ENCODE measurements at regions not wholly inside any gene's neighbourhood (a gene's known extent, or its start where the extent isn't known, plus 50 kb on each side); places are given as distances from the start of the nearest gene placed in this dataset.

DNA sequence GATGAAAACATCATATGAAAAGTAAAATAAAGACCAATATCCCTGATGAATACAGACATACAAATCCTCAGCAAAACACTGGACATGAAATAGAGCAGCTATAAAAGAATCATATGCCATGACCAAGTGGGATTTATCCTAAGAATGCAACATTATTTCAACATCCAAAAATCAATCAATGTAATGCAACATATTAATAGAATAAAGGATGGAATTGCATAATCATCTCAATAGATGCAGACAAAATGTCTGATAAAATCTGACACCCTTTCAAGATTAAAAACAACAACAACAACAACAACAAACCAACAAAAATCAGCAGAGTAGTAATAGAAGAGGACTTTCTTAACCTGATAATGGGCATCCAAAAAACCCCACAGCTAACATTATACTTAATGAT is 63.8 kb upstream of the IL1R1 start:
- DNase-seq (ENCODE audit: low spot score) = no peak

DNA sequence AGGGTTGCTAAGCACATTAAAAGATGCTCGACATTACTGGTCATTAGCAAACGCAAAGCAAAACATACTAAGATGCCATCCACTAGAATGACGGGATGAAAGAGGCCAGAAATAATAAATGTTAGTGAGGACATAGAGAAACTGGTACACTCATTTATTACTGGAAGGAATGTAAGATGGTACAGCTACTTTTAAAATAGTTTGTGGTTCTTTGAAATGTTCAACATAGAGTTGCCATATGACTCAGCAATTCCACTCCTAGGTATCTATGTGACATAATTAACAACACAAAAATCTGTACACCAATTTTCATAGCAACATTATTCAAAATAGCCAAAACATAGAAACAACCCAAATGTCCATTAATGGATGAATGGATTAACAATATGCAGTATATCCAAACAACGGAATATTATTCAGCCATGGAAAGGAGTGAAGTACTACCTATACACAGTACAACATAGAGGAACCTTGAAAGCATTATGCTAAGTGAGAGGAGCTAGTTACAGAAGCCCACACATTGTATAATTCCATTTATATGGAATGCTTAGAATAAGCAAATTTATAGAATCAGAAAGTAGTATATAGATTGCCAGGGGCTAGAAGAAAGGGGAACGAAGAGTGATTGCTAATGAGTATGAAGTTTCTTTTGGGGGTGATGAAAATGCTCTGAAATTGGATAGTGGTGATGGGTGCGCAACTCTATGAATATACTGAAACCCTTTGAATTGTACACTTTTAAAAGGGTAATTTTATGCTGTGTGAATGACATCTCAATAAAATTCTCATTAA is 61.9 kb upstream of the IL1R1 start:
- no peak for DNase-seq (ENCODE audit: low spot score)

DNA sequence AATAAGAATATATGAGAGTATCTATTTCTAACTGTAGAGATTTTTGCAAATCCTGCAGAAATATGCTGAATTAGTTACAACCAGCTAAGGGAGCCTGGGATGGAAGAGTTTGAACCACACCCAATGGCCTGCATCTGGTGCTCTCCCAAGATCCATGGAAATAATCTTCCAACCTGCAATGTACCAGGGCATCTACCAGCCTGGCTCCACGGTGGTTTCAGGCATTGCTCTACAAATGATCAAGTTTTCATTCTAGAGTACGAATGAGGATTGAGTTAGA is 61.4 kb upstream of the IL1R1 start:
- DNase-seq (ENCODE audit: low spot score) = no peak

DNA sequence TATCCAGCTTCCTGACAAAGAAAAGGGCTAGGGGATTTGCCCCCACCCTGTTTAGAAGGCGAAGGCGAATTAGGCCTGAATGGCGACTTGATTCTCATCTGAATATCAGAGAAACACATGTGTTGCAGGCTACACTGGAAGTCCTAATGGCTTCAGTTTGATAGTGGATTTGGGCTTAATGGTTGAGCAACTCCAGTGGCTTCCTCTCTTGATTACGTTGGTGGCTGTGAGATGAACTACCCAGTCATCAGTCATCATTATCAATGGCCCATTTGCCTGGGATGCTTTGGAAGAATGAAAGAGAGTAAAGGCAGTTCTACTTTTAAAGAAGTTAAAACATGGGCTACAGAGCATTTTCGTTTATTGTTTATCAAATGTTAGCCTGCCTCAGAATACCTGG is 60.9 kb upstream of the IL1R1 start:
- DNase-seq (ENCODE audit: low spot score) = no peak

DNA sequence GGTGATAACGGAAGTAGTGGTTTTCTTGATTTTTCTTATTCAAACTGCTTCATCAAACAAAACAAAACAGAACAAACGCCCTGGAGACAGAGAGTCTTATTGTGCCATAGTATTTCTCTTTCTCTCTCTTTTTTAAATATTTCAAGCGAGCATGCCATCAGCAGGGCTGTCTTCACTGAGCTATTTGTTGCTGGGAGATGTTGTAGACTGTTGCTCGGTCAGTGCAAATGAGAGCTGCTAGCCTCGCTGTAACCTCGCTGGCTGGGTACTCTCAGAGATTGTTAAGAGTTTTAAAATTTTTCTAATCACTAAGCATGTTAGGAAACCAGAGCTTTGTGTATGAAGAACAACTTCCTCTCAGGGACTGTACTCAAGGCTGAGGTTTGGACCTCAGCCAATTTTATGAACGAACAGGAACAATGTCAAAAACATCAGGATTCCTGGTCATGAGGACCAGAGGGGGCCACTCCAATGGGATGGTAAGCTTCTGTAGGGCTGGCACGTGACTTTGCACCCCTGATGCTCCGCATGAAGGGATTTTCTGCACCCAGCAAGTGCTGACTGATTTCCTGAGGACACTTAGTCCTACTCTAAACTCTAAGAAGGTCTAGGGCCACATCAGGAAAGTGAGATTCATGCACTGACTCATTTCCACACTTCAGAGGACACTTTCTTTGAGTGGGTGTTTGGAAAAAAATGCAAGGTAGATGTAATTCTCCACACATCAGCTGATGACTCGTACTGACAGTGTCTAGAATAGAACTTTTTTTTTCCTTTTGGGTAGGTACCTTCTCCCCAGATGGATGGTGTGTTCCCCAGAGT is 59.8 kb upstream of the IL1R1 start:
- DNase-seq (ENCODE audit: low spot score) = peak; percentile 67

DNA sequence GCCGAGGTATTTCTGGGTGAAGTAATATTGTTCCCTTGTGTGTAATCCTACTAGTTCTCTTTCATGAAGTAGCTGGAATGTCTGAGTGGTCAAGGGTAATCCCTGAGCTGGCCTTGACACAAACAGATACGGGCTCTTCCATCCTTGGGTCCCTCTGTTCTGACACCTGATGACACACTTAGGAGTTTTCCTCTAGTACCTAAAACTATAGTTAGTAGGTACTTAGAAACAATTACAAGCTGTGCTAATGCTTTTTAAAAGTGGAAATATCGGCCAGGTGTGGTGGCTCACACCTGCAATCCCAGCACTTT is 59.2 kb upstream of the IL1R1 start:
- no peak for DNase-seq (ENCODE audit: low spot score)

DNA sequence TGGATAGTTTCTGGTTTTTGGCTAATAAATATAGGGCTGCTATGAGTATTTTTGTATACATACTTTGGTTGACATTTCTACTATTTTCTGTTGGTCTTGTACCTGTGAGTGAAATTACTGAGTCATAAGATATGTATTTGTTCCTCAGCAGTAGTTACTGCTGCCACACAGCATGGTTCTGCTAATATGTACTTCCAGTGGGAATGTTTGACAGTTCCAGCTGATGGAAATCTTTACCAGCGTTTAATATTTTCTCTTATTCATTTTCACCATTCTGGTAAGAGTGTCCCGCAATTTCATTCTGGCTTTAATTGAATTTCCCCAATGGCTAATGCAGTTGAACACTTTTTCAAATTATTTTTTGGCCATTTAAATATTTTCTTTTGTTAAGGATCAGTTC is 57.9 kb upstream of the IL1R1 start:
- no peak for DNase-seq (ENCODE audit: low spot score)

DNA sequence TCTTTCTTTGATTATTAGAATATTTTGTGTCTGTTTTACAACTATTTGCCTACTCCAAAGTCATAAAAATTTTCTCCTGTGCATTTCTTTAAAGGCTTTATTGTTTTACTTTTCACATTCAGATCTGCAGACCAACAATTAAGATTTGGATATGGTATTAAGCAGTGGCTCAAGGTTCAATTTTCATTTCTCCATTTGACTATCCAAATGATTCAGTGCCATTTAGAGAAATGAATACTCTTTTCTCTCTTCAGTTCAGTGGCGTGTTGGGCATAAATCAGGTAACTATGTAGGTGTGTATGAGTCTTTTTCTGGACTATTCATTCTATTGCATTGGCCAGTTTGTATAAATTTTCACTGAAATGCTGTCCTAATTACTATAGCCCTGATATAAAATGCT is 57.3 kb upstream of the IL1R1 start:
- DNase-seq (ENCODE audit: low spot score) = no peak

DNA sequence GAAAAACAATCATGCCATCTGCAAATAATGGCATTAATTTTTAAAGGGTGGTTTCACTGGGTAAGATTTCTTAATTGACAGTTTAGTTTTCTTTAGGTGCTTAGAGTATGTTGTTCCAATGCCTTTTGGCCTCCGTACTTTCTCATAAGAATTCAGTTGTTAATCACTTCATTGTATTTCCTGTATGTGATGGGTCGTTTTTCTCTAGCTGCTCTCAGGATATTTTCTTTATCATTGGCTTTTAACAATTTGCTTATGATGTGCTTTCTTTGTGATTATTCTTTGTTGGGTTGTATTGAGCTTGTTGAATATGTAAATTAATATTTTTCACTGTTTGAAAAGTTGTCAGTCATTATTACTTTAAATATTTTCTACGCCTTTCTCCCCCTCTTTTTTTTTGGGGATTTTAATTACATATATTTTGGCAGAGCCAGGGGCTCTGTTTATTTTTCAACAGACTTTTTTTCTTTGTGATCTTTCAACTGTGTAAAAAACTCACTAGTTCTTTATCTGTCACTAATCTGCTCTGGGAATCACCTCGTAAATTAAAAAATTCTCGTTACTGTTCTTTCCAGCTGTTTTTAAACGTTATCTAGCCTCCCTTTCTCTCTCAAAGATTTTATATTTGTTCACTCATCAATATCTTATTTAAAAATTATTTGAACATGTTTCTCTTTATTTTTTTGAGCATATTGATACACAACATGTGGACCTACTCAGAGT is 56.2 kb upstream of the IL1R1 start:
- DNase-seq (ENCODE audit: low spot score) = no peak

DNA sequence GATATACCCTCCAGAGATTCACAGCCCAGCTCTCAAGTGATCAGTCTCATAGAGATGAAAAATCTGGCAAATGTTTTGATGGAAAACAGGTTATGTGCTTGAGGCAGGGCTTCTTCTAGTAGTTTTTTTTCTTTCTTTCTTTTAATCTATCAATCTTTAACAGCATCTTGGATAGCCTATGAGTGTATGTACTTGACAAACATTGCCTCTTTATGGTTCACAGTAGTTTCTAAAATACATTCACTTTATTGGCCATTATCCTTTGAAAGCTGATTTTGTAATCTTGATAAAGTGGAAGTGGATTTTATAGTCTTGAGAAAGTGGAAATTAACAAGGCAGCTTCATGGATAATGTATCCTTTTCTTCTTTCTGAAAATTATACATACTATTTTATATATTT is 51.4 kb upstream of the IL1R1 start:
- DNase-seq (ENCODE audit: low spot score) = no peak

DNA sequence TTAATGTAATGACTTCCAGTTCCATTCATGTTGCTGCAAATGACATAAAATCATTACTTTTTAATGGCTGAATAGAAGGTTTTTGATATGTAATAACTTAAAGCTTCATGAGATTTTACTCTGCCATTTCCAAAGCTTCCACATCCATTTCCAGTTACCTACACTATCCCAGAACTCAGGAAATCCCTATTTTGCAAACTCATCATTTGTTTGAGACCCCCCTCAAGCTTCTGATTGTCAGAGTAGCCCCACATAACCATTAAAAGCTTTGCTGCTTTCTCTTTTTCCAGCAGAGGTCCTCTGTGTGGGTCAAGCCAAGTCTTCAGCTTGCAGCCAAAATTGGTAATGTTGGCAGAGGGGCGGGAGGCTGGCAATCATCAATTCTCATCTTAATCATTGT is 50.6 kb upstream of the IL1R1 start:
- no peak for DNase-seq (ENCODE audit: low spot score)

DNA sequence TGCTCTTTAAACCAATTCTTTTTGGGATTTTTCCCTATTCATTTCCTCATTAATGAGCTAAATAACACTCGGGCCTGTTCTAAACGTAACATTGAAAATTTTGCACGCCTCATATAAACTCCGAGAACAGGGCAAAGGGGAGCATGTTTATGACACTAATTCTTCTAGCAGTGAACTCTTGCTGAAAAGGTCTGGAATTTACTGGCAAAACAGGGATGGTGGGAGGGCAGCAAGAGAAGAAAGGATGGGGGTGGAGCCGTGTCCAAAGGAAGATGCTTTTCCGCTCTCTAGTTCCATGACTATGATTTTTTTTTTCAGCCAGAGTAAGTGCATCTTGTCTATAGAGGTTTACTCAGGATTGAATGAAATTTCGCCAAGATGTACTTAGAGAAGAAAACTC is 50.0 kb upstream of the IL1R1 start:
- no peak for DNase-seq (ENCODE audit: low spot score)
